Activated T-cell treated with anti-CD3 and anti-CD28 coated beads, Interleukin-2, amount 50 U/mL, for 24 hours (primary cell): ENCODE measurements at regions not wholly inside any gene's neighbourhood (a gene's known extent, or its start where the extent isn't known, plus 50 kb on each side); places are given as distances from the start of the nearest gene placed in this dataset.

ENCODE experiments used
- DNase-seq: peaks from one replicate; pipeline ENCODE4 v3.0.0-alpha.2; 2020
- H3K27ac Mint-ChIP-seq: 2 replicates; pipeline ENCODE4 v1.8.0; 2020; ENCODE audit warnings: mild to moderate bottlenecking, mixed read lengths
- H3K27me3 Mint-ChIP-seq: 2 replicates; pipeline ENCODE4 v1.8.0; 2020; ENCODE audit warnings: mixed read lengths
- H3K36me3 Mint-ChIP-seq: 2 replicates; pipeline ENCODE4 v1.8.0; 2020; ENCODE audit warnings: low read depth, mixed read lengths
- H3K4me1 Mint-ChIP-seq: 2 replicates; pipeline ENCODE4 v1.8.0; 2020; ENCODE audit warnings: low read depth, mixed read lengths
- H3K4me3 Mint-ChIP-seq: 2 replicates; pipeline ENCODE4 v1.8.0; 2020; ENCODE audit warnings: mild to moderate bottlenecking, moderate library complexity, mixed read lengths
- H3K9me3 Mint-ChIP-seq: 2 replicates; pipeline ENCODE4 v1.8.0; 2020; ENCODE audit warnings: mixed read lengths

DNA sequence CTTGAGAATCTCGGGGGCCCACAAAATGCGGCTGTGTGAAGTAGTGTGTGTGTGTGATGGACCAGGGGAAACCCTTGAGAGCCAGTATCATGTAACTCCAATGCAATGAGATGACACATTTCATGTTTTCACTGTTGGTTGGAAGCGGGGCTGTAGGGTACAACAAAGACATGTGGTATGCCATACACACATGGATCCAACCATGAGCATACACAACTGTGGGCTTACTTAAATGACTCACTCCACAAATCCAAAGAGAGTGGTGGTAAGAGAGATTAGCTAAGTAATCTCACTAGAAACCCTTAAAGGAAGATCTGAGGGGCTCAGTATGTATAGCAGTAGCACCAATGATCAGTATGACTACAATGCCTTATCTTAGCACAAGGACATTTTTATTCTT, 225.7 kb downstream of the SIPA1L2 start:
- H3K4me1 Mint-ChIP-seq: no peaks in the 10 kb centered on the region
- H3K4me3 Mint-ChIP-seq: no peak overlapping the region
- DNase-seq: no peak
- H3K27ac Mint-ChIP-seq: no peak overlapping the region
- no peaks in the 10 kb centered on the region for H3K27me3 Mint-ChIP-seq
- H3K36me3 Mint-ChIP-seq: peaks cover 5% of the 10 kb centered on the region
- H3K9me3 Mint-ChIP-seq: peaks cover 2% of the 10 kb centered on the region

DNA sequence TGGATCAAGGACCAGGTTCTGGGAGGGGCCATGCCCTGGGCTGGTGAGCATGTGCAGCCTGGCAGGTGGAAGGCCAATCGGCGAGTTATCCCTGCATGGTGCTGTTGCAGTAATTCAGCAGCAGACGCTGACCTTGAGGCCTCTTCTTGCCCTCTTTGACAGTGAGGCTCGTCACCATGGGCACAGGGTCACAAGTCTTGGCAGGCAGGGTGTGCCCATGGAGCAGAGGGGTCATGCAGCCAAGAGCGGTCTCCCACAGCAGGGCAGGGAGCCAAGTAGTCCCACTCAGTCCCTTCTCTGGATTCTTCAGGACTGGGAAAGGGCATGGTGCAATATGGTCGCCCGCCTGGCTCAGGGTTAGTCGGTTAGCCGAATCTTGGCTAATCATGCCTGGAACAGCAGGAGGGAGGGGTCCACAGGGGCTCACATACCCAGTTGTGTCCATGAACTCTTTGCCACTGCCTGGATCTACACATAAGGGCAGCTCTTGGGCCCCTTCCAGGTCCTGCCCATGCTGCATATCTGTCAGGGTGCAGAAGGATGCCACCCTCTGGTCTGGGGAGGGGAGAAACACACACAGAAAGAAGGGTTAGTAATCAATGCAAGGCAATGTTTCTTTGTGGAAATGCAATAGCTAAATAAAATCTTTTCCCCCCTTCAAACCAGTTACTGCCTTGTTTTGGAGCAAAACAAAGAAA, 226.8 kb downstream of the SIPA1L2 start:
- no peak for DNase-seq
- Mint-ChIP-seq H3K4me3 (no peak overlapping the region), H3K27me3 (no peaks in the 10 kb centered on the region), H3K27ac (no peak overlapping the region), H3K36me3 (peaks cover 5% of the 10 kb centered on the region), H3K9me3 (no peaks in the 10 kb centered on the region), H3K4me1 (no peaks in the 10 kb centered on the region)

DNA sequence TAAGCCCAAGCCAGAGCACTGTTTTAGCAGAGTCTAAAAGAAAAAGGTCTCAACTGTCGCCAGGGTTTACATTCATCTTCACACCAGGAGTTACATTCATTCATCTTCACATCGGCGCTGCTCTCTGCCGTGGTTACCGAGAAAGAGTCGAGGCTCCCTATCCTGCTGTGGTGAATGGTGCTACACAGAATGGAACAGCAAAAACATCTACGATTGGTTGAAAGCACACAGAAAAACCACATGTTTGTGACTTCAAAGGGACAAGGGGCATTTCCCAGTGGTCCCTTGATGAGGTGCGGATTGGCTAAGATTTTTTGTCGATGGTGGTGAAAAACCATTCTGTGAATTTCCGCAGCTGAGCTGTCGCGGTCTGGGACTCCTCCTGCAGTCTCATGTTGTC, 231.1 kb downstream of the SIPA1L2 start:
- Mint-ChIP-seq H3K27me3 (no peaks in the 10 kb centered on the region), H3K27ac (no peak overlapping the region), H3K36me3 (peaks cover 5% of the 10 kb centered on the region), H3K9me3 (no peaks in the 10 kb centered on the region), H3K4me1 (no peaks in the 10 kb centered on the region), H3K4me3 (no peak overlapping the region)
- DNase-seq: no peak

DNA sequence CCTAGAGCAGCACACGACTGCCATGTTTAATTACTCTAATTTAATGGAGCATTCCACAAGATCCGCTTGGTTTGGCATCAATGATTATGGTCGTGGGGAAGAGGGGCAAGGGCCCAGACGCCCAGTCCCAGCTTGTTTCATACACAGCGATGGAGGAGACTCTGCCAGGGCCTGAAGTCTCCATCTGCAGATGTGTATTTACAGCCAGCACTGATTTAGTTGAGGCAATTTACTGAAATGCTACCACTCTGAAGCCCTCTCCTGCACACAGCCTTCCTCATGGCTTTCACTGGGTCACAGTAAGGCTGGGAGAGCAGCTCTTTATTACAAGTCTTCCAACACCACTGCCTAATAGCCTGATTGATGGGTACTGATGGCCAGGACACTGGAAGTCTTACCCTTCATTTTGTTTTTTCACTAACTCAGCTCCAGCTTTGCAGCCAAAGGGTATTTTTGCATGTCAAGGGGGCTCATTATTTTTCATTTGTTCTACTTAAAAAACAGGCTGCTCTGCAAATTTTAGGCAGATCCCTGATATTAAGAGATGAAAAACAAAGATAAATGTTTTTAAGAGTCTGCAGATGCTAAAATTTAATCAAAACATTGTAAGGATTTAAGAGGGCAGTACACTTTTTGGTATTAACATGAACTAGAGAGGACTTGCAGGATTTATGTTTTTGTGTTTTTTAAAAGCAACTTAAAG, 236.3 kb downstream of the SIPA1L2 start:
- H3K27ac Mint-ChIP-seq: no peak overlapping the region
- no peaks in the 10 kb centered on the region for H3K27me3 Mint-ChIP-seq
- no peaks in the 10 kb centered on the region for H3K36me3 Mint-ChIP-seq
- no peaks in the 10 kb centered on the region for H3K4me1 Mint-ChIP-seq
- no peak overlapping the region for H3K4me3 Mint-ChIP-seq
- DNase-seq: no peak
- no peaks in the 10 kb centered on the region for H3K9me3 Mint-ChIP-seq

DNA sequence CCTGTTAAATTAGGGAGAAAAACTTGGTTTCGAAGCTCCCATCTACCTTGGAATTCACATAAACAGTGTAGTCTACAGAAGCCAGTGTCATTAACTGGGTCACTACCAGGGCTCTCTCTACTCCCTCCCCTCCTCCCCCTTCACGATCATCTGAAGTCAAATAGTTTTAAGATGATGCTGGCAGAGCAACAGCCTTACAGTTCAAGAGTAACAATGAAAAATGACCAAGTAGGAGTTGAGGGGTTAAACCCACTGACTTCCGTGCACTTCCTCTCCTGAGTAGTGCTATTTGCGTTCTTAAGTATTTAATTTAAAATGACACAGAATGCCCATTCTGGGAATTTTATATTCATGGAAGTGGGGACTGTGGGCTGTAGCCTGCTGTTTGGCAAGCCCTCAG, 236.9 kb downstream of the SIPA1L2 start:
- Mint-ChIP-seq H3K27me3 (no peaks in the 10 kb centered on the region), H3K27ac (no peak overlapping the region)
- DNase-seq: no peak

DNA sequence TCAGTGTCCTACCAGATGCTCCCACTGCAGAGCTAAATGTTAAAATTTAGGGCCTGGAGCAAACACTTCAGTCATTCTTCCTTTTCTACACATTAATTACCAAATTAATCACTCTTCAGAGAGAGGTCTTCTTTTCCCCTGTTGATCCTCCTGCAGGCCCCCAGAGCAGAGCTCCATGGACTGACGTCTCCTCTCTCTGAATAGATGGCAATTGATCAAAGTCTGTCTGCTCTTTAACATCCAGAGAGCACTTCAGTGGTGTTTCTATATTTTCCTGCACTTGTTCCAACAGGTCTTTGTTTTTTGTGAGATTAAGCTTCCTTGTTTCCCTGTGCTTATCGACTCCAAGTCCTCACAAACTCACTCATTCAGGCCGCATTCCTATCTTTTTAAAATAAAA, 239.3 kb downstream of the SIPA1L2 start:
- Mint-ChIP-seq H3K36me3 (no peaks in the 10 kb centered on the region), H3K4me1 (no peaks in the 10 kb centered on the region), H3K27me3 (no peaks in the 10 kb centered on the region), H3K27ac (no peak overlapping the region), H3K9me3 (no peaks in the 10 kb centered on the region), H3K4me3 (no peak overlapping the region)
- DNase-seq: no peak

More for the DNA sequence above, 236.9 kb downstream of the SIPA1L2 start:
- no peak overlapping the region for H3K4me3 Mint-ChIP-seq
- H3K9me3 Mint-ChIP-seq: no peaks in the 10 kb centered on the region
- H3K4me1 Mint-ChIP-seq: no peaks in the 10 kb centered on the region
- no peaks in the 10 kb centered on the region for H3K36me3 Mint-ChIP-seq

DNA sequence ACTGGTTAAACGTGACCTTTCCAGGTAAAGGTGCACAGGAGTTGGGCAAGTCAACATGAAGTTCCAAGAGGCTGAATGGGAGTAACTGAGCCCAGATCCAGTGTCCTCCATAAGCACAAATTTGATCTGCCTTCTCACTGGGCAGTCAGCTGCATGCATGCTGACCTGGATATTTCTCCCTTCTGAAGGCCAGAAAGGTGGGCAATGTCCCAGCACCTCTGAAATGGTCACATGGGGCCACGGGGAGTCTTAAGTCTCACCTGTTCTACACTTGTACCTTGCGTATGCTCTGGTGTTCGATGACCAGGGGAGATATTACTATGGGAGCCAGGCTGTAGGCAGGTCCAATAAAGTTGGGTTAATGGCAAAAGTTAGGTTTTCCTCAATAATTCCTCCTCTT, 240.2 kb downstream of the SIPA1L2 start:
- Mint-ChIP-seq H3K36me3 (no peaks in the 10 kb centered on the region), H3K27me3 (no peaks in the 10 kb centered on the region), H3K4me3 (no peak overlapping the region), H3K27ac (no peak overlapping the region), H3K9me3 (no peaks in the 10 kb centered on the region), H3K4me1 (no peaks in the 10 kb centered on the region)
- DNase-seq: no peak

DNA sequence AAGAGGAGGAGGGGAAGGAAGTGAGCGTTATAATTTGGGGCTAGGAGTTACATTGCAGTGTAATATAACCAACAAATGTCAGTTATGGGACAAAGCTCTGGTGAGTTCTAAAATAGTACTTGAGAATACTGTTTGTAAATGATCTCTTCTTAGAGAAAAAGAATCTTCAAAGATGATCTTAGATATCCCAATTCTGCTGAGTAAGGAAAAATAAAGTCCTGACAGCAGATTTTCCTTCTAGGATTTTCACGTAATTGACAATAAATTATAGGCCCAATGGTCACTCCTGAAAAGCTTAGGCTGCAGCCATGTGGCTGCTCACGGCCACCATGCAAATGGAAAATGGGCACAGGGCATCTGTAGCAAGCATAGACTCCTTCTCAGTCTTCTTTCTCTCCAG, 241.6 kb downstream of the SIPA1L2 start:
- H3K27ac Mint-ChIP-seq: no peak overlapping the region
- H3K4me3 Mint-ChIP-seq: no peak overlapping the region
- no peak for DNase-seq
- H3K4me1 Mint-ChIP-seq: no peaks in the 10 kb centered on the region
- no peaks in the 10 kb centered on the region for H3K36me3 Mint-ChIP-seq
- H3K9me3 Mint-ChIP-seq: no peaks in the 10 kb centered on the region
- peaks cover under 1% of the 10 kb centered on the region for H3K27me3 Mint-ChIP-seq

DNA sequence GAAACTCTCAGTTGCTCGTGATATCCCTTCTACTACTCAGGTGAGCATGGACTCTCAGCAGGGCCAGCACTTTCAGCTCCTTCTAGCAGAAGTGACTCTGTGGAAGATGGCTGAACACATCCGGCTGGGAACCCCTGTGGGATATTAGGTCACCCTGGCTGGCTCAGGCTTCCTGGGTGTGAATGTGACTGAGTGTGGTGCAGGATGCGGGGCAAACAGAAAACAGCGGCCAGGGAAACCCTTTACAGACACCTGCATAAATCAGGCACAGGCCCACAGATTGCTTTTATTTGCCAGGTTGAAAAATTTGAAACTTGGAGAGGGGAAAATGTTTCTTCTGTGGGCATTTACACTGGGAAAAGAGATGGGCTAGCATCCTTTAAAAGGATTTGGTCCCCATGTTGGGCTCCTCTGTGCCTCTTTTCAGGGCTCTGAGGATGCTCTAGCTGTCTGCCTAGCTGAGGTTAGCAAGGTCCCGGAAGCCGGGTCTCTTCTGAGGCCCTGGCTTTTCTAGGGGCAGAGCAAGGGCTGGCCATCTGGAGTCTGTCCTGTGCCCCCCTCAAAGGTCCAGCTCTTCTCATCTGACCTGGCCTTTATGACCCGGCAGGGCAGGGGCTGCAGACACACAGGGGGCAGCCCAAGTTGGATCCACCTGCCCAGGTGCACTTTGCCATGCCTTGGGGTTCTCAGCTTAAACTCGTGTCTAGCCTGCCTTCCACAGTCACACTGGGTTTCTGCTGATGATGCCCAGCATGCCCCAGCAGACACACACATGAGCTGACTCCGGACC, 243.0 kb downstream of the SIPA1L2 start:
- Mint-ChIP-seq H3K27me3 (peaks cover 3% of the 10 kb centered on the region), H3K27ac (no peak overlapping the region), H3K9me3 (no peaks in the 10 kb centered on the region), H3K4me1 (no peaks in the 10 kb centered on the region), H3K36me3 (no peaks in the 10 kb centered on the region), H3K4me3 (no peak overlapping the region)
- DNase-seq: no peak

DNA sequence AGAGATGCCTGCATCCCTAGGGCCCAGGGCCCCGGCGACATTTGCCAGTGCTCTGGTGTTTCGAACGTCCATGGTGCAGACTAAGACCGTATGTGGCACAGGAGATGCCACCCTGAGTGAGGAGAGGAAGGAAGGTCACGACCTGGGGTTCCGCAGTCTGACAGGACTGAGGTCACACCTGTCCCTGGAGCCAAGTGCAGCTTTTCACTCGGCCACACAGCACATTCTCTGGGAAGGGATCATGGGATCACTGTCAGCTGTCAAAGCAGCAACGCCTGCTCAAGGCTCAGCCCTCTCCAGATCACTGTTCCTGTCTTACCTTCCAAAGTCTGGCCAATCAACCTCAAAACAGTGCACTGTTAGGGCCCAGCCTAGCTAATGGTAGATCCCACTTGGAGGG, 243.6 kb downstream of the SIPA1L2 start:
- Mint-ChIP-seq H3K4me1 (no peaks in the 10 kb centered on the region), H3K36me3 (no peaks in the 10 kb centered on the region), H3K27ac (no peak overlapping the region), H3K9me3 (no peaks in the 10 kb centered on the region), H3K27me3 (peaks cover 3% of the 10 kb centered on the region), H3K4me3 (no peak overlapping the region)
- DNase-seq: no peak

DNA sequence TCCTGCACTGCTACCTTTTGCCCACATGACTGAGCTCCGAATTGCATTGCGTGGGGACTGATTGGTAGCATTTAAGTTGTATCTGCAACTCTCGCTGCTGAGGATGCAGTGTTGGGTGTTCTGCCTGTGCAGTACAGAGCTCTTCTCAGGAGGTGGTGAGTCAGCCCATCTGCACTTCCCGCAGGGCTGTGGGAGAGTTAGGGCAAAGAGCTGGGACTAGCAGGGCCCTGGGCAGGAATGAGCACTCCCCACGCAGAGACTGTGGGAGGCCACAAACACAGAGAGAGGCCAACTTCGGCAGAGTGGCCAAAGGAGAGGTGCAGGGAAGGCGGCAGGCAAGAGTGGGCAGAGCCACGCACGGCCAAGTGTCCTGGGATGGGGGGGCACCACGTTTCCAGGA, 244.7 kb downstream of the SIPA1L2 start:
- no peaks in the 10 kb centered on the region for H3K36me3 Mint-ChIP-seq
- DNase-seq: no peak
- H3K27ac Mint-ChIP-seq: no peak overlapping the region
- H3K4me1 Mint-ChIP-seq: no peaks in the 10 kb centered on the region
- no peak overlapping the region for H3K4me3 Mint-ChIP-seq
- H3K27me3 Mint-ChIP-seq: peaks cover 4% of the 10 kb centered on the region
- no peaks in the 10 kb centered on the region for H3K9me3 Mint-ChIP-seq

DNA sequence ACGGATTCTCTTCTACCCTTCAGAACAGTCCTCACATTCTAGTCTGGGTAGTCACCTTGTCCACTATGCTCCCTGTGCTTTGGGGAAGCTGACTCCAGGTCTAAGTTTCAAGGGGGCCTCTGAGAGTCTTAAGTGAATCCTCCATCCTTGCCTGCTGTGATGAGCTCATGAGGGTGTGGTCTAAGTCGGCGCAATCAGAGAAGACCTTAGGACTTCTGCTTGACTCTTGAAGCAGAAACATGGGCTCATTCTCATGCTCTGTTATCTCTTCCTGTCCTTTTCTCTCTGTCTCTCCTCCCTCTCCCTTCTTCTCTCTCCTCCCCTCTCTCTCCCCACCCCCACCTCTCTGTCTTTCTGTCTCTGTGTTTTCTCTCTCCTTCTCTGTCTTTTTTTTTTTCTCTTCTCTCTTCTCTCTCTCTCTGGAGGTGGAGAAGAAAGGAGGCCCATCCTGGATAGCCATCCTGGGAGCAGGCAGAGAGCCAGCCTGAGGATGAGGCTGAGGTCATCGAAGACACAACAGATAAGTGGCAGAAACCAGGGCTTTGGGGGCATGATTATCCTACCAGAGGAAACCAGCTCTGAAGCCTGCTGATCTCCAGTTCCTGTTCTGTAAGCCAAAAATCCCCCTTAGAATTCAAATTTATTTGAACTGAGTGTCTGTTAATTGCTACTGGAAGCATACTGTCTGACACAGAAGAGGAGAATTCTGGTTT, 245.6 kb downstream of the SIPA1L2 start:
- Mint-ChIP-seq H3K27ac (no peak overlapping the region), H3K27me3 (peaks cover 6% of the 10 kb centered on the region), H3K36me3 (no peaks in the 10 kb centered on the region), H3K4me1 (no peaks in the 10 kb centered on the region), H3K9me3 (no peaks in the 10 kb centered on the region), H3K4me3 (no peak overlapping the region)
- no peak for DNase-seq

DNA sequence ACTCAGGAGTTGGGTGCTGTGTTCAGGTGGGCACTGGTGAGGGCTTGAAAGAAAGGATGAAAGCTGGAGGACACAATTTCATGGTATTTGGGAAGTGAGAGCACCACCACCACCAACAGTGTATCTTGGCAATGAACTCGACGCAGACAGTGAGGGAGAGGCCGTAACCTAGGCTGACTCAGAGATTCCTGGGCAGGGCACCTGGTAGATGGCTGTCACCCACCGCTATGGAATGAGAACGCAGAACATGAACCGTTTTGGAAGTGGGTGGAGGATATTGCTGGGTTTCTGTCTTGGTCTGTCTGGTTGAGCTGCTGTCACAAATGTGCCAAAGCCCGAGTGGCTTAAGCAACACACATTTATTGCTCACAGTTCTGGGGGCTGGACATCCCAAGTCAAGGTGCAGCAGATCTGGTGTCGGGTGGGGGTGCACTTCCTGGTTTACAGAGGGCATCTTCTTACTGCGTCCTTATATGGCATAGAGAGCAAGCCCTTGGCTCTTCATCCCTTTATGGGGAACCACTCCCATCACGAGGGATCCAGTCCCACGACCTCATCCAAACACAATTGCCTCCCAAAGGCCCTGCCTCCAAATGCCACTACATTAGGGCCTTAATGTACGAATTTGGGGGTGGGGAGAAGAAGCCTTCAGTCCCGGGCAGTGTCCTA, 246.3 kb downstream of the SIPA1L2 start:
- DNase-seq: no peak
- Mint-ChIP-seq H3K27ac (no peak overlapping the region), H3K27me3 (peaks cover 6% of the 10 kb centered on the region), H3K4me1 (no peaks in the 10 kb centered on the region), H3K9me3 (no peaks in the 10 kb centered on the region), H3K4me3 (no peak overlapping the region), H3K36me3 (no peaks in the 10 kb centered on the region)

DNA sequence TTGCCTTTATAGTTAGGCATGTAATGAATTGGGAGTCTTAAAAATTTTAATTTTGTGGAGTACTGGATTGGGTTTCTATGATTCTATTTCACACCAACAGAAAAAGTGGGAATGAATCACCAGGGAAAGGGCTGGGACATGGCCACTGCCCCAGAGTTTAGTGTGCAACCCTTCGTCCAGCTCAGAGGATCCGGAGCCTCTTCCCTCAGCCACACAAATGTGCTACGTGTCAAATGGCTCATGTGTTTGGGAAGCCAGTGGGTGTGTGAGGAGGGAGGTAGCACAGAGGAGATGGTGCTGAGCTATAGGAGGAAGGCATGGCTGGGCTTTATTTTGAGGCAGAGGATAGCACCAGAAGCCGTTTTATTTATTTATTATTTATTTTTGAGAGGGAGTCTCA, 247.3 kb downstream of the SIPA1L2 start:
- DNase-seq: no peak
- no peaks in the 10 kb centered on the region for H3K9me3 Mint-ChIP-seq
- H3K36me3 Mint-ChIP-seq: no peaks in the 10 kb centered on the region
- H3K4me1 Mint-ChIP-seq: no peaks in the 10 kb centered on the region
- peaks cover 6% of the 10 kb centered on the region for H3K27me3 Mint-ChIP-seq
- H3K27ac Mint-ChIP-seq: no peak overlapping the region
- H3K4me3 Mint-ChIP-seq: no peak overlapping the region
